ENCODE measurements at regions not wholly inside any gene's neighbourhood (a gene's known extent, or its start where the extent isn't known, plus 50 kb on each side); places are given as distances from the start of the nearest gene placed in this dataset.

- Histone ChIP-seq H3K79me2 (ENCODE audit: insufficient read depth, low read length) (no peaks in the 10 kb centered on the region), H2AFZ (ENCODE audit: low read depth, low read length, poor library complexity, severe bottlenecking) (no peak overlapping the region), H3K36me3 (ENCODE audit: control insufficient read depth in 1 of 2, insufficient read depth in 2 of 2, low read length in 2 of 2) (no peaks in the 10 kb centered on the region), H3K4me1 (ENCODE audit: control insufficient read depth in 1 of 2, insufficient read depth in 2 of 2, low read length in 2 of 2) (no peaks in the 10 kb centered on the region), H4K20me1 (ENCODE audit: insufficient read depth) (no peaks in the 10 kb centered on the region), H3K9me3 (ENCODE audit: control insufficient read depth in 1 of 2, insufficient read depth in 1 of 2, low read depth in 1 of 2, low read length in 2 of 2) (no peaks in the 10 kb centered on the region), H3K9ac (ENCODE audit: low read length) (no peak overlapping the region), H3K27ac (ENCODE audit: low read depth, low read length) (no peak overlapping the region), H3K27me3 (ENCODE audit: insufficient read depth, low read length) (peaks cover 8% of the 10 kb centered on the region), H3K4me2 (ENCODE audit: low read length) (no peak overlapping the region), H3K4me3 (replicated peaks in 1 of 2; ENCODE audit: low read depth in 1 of 2, low read length in 2 of 2) (no peak overlapping the region), H3K9me2 (ENCODE audit: insufficient read depth) (no peaks in the 10 kb centered on the region)
- DNase-seq (ENCODE audit: low read depth, low spot score) (no peak), ATAC-seq (no peak)
- CTCF ChIA-PET: no interaction called here
- POLR2A ChIA-PET: no interaction called here
- TF ChIP-seq TCF7L2 (IDR thresholded peaks at IDR 0.05; ENCODE audit: borderline replicate concordance, extremely low read depth, insufficient read depth, insufficient read length) (no peak), SP1 (IDR thresholded peaks at IDR 0.05; ENCODE audit: low read depth) (no peak), CTCF (IDR thresholded peaks at IDR 0.05 in 2 of 3, conservative IDR thresholded peaks at IDR 0.05 in 1 of 3; ENCODE audit: borderline replicate concordance in 1 of 3, insufficient read depth in 1 of 3, low read depth in 2 of 3, low read length in 2 of 3) (no peak), POLR2A (IDR thresholded peaks at IDR 0.05; ENCODE audit: borderline replicate concordance, extremely low read depth, insufficient read depth, insufficient read length) (no peak), SIN3A (IDR thresholded peaks at IDR 0.05; ENCODE audit: low read depth) (no peak), POLR2AphosphoS5 (IDR thresholded peaks at IDR 0.05; ENCODE audit: low read depth, low read length) (no peak), MAX (IDR thresholded peaks at IDR 0.05) (no peak), CEBPB (IDR thresholded peaks at IDR 0.05; ENCODE audit: low read depth) (no peak), CBX3 (IDR thresholded peaks at IDR 0.05; ENCODE audit: low read depth) (no peak)
- RAD21 ChIA-PET (ENCODE audit: low non-redundant PET in 1 of 2, low total read pairs in 2 of 2, uncharacterized antibody in 2 of 2, unreplicated experiment in 2 of 2): no interaction called here
- BruUV-seq (replicated peaks): no TSS peak
- intact Hi-C loops (cut with micrococcal nuclease): no loop called here
Measured at GRCh38 chr11:111018566-111018965, 227.0 kb upstream of the POU2AF2 start.

- Histone ChIP-seq H3K9me3 (ENCODE audit: control insufficient read depth in 1 of 2, insufficient read depth in 1 of 2, low read depth in 1 of 2, low read length in 2 of 2) (no peaks in the 10 kb centered on the region), H3K9ac (ENCODE audit: low read length) (no peak overlapping the region), H3K4me2 (ENCODE audit: low read length) (no peak overlapping the region), H3K79me2 (ENCODE audit: insufficient read depth, low read length) (no peaks in the 10 kb centered on the region), H3K4me1 (ENCODE audit: control insufficient read depth in 1 of 2, insufficient read depth in 2 of 2, low read length in 2 of 2) (no peaks in the 10 kb centered on the region), H3K4me3 (replicated peaks in 1 of 2; ENCODE audit: low read depth in 1 of 2, low read length in 2 of 2) (no peak overlapping the region), H3K27ac (ENCODE audit: low read depth, low read length) (no peak overlapping the region), H3K36me3 (ENCODE audit: control insufficient read depth in 1 of 2, insufficient read depth in 2 of 2, low read length in 2 of 2) (no peaks in the 10 kb centered on the region), H3K27me3 (ENCODE audit: insufficient read depth, low read length) (peaks cover 15% of the 10 kb centered on the region; the same call in 1 of the 2 replicates), H3K9me2 (ENCODE audit: insufficient read depth) (no peaks in the 10 kb centered on the region), H2AFZ (ENCODE audit: low read depth, low read length, poor library complexity, severe bottlenecking) (no peak overlapping the region), H4K20me1 (ENCODE audit: insufficient read depth) (no peaks in the 10 kb centered on the region)
- intact Hi-C loops (cut with micrococcal nuclease): no loop called here
- ChIA-PET RAD21 (ENCODE audit: low non-redundant PET in 1 of 2, low total read pairs in 2 of 2, uncharacterized antibody in 2 of 2, unreplicated experiment in 2 of 2) (no interaction called here), CTCF (no interaction called here), POLR2A (no interaction called here)
- no peak for DNase-seq (ENCODE audit: low read depth, low spot score)
- no TSS peak for BruUV-seq (replicated peaks)
- ATAC-seq: no peak
- TF ChIP-seq FOSL1 (IDR thresholded peaks at IDR 0.05; ENCODE audit: low read depth) (no peak), EZH2phosphoT487 (IDR thresholded peaks at IDR 0.05; ENCODE audit: borderline replicate concordance) (no peak), EZH2 (IDR thresholded peaks at IDR 0.05) (no peak), SIN3A (IDR thresholded peaks at IDR 0.05; ENCODE audit: low read depth) (no peak), ATF3 (IDR thresholded peaks at IDR 0.05) (no peak), SRF (IDR thresholded peaks at IDR 0.05; ENCODE audit: low read depth) (no peak), REST (IDR thresholded peaks at IDR 0.05; ENCODE audit: low read depth) (no peak), JUND (IDR thresholded peaks at IDR 0.05) (no peak), CBX3 (IDR thresholded peaks at IDR 0.05; ENCODE audit: low read depth) (no peak), ZFX (IDR thresholded peaks at IDR 0.05) (no peak), YY1 (IDR thresholded peaks at IDR 0.05; ENCODE audit: extremely low read depth, insufficient replicate concordance, low read depth, low read length) (no peak), CEBPB (IDR thresholded peaks at IDR 0.05; ENCODE audit: low read depth) (no peak), SP1 (IDR thresholded peaks at IDR 0.05; ENCODE audit: low read depth) (no peak)
Measured at GRCh38 chr11:111012491-111012890, 233.0 kb upstream of the POU2AF2 start.
